Middle frontal gyrus (tissue), 1 donor: ENCODE measurements at regions not wholly inside any gene's neighbourhood (a gene's known extent, or its start where the extent isn't known, plus 50 kb on each side); places are given as distances from the start of the nearest gene placed in this dataset.
"Not testable (repeated sequence)": the region's sequence is repeated elsewhere in the genome, so short reads cannot be mapped to it uniquely, and the experiment has no call there.

Source experiments
- DNase-seq: peaks from one replicate; pipeline ENCODE4 v3.0.0-alpha.2; 2015; ENCODE audit warnings: low spot score; ENCODE audit errors: extremely low spot score

- DNase-seq = no peak
These were observed 101.7 kb upstream of the DAPK1 start for GRCh38 chr9:87395804-87396479.

GRCh38 chr9:87401681-87402080 is 96.0 kb upstream of the DAPK1 start:
- DNase-seq = no peak

GRCh38 chr9:87402537-87402936 is 95.1 kb upstream of the DAPK1 start:
- DNase-seq = no peak

- no peak for DNase-seq
These were observed 91.8 kb upstream of the DAPK1 start for GRCh38 chr9:87405677-87406542.

DNA sequence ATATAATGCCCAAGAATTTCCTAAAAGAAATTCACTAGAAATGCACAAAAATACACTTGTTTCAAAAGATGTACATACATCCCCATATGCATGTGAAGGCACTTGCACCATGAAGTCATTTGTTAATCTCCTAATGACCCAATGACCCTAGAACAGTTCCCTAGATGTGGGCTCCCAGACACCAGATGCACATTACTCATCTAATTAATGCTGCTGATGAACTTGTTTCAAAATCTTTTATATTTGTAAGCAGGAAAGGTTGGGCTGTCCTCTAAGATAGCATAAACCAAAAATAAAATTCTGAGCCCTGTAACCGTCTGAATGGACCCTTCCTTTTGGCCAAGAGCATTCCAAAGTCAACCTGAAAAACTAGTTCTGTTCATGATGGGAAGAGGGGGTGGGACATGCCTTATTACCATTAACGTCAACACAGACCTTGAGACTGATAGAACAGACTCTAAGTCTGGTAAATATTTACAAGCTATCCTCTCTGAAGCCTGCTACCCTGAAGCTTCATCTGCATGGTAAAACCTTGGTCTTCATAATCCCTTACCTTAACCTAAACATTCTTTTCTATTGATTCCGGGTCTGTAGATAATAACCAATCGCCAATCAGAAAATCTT is 91.0 kb upstream of the DAPK1 start:
- DNase-seq = no peak

DNA sequence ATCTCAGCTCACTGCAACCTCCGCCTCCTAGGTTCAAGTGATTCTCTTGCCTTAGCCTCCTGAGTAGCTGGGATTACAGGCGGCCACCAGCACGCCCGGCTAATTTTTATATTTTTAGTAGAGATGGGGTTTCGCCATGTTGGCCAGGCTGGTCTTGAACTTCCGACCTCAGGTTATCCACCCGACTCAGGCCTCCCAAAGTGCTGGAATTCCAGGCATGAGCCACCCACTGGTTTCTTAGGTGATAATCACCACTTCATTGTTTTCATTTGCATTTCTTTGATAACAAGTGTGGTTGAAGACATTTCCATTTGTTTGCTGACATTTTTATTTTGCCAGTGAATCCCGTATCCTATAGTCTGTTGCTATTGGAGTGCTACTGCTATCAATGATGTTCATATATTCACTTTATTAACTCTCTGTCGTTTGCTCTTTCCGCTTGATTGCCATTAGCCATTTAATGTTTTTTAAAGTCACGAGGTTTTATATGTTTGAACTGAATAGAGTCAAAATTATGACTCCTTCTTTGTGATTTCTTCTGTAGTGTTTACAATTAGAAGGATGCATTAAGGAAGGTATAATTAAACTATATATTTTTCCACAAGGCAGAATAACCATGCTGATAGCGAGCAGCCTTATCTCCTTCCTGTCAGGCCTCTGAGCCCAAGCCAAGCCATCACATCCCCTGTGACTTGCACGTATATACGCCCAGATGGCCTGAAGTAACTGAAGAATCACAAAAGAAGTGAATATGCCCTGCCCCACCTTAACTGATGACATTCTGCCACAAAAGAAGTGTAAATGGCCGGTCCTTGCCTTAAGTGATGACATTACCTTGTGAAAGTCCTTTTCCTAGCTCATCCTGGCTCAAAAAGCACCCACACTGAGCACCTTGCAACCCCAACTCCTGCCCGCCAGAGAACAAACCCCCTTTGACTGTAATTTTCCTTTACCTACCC is 87.3 kb upstream of the DAPK1 start:
- not testable (repeated sequence) for DNase-seq

GRCh38 chr9:87420884-87421283 is 76.8 kb upstream of the DAPK1 start:
- no peak for DNase-seq

DNA sequence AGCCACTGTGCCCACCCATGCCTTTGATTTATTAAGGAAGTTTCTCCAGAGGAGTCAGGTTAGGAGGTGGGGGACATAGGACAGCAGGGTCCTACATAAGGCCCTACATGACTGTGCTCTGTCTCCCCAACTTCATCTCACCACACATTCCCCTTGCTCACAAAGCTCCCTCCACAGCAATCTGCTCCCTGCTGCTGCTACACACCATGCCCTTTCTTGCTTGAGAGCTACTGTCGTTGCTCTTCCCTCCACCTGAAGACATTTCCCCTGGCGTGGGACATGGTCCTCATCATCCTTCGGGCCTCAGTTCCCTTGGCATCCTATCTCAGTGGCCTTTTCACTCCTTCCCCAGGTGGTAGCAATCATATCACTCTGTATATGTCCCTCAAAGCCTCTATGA is 75.9 kb upstream of the DAPK1 start:
- DNase-seq = no peak

- no peak for DNase-seq
These were observed 74.7 kb upstream of the DAPK1 start for GRCh38 chr9:87422999-87423398.

- DNase-seq = not testable (repeated sequence)
These were observed 73.8 kb upstream of the DAPK1 start for GRCh38 chr9:87423885-87424284.

GRCh38 chr9:87425202-87425601 is 72.5 kb upstream of the DAPK1 start:
- DNase-seq = no peak

DNA sequence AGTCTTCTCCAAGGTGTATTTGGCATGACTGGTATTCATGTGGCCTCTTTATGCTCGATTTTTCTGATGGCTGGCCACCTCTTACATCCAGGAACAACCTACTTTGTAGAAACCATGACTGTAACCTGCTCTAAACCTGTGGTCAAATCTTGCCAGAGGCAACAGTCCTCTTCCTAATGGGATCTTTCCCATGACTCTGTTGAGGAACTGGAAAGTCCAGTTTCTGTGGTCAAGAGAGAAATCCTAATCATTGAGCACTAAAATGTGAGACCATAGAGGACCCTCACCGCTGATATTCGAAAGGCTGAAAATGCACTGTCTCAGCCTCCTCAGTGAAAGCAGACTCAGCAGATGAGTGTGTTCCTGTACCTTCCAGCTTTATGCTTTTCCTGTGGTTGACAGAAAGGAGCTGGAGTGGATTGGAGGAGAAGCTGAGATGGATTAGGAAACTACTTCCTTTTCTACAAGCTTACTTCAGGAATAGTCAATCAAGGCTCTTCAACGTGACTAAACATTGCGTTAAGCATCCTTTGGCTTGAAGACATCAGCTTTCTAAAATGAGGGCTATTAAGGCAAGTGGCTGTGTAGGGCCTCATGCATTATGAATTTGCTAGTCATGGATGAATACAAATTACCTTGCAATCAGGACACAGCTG is 69.7 kb upstream of the DAPK1 start:
- DNase-seq = no peak

- no peak for DNase-seq
These were observed 69.0 kb upstream of the DAPK1 start for GRCh38 chr9:87428659-87429058.

GRCh38 chr9:87431837-87432236 is 65.8 kb upstream of the DAPK1 start:
- DNase-seq = no peak

DNA sequence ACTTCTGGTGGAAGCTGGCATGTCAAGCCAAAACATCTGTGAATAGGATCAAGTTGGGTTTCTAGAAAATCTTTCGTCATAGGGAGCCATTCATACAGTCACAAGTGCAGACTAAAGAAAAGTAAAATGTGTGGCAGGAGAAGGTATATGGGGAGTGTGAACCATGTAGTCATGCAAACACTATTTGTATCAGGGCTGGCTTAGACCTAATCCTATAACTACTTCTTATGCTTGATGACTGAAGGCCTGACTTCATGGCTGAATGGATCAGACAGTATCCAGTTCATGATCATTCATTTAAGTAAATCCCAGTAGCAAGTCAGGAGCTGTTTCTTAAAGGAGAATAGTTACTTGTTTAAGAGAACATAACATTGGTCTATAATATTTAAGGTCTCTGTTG is 63.8 kb upstream of the DAPK1 start:
- no peak for DNase-seq

- DNase-seq = no peak
These were observed 63.3 kb upstream of the DAPK1 start for GRCh38 chr9:87434366-87434765.

DNA sequence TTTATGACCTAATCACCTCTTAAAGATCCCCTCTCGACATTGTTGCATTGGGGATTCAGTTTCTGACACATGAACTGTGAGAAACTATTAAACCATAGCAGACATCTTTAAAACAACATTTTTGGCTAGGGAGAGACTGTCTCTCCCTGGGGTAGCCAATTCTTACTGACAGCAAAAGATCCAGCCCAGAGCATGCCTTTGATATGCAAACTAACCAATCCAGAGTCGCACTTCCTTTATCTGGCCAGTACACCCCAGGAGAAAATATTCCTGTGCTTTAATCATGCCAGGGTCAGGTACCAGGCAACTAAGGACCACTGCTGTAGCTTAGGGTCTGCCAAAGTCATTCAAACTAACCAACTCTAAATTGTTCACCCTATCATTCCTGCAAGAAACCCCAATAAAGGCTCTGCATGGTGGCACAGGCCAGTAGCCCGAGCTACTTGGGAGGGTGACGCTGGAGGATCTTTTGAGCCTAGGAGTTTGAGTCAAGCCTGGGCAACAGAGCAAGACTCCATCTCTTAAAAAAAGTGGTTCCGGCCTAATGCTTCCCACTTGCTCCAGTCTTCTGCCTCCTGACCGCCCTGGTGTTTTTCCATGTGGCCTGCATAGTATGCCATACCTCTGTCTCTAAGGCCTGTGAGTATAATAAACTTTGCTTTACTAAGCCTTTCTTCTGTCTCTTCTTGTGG is 62.3 kb upstream of the DAPK1 start:
- no peak for DNase-seq

GRCh38 chr9:87436716-87437115 is 61.0 kb upstream of the DAPK1 start:
- DNase-seq = no peak

- DNase-seq = no peak
These were observed 59.7 kb upstream of the DAPK1 start for GRCh38 chr9:87437966-87438365.

GRCh38 chr9:87441251-87441650 is 56.4 kb upstream of the DAPK1 start:
- DNase-seq = no peak
